HG03039 (cell line): ENCODE measurements at regions not wholly inside any gene's neighbourhood (a gene's known extent, or its start where the extent isn't known, plus 50 kb on each side); places are given as distances from the start of the nearest gene placed in this dataset.
"Not testable (repeated sequence)": the region's sequence is repeated elsewhere in the genome, so short reads cannot be mapped to it uniquely, and the experiment has no call there.

Experiments used
- ATAC-seq: cut with Tn5 transposase; IDR thresholded peaks from one replicate; pipeline ENCODE4 v1.9.1; 2021; ENCODE audit warnings: mild to moderate bottlenecking, moderate library complexity; ENCODE audit not compliant: unreplicated experiment

GRCh38 chr4:42282081-42282901 is 115.0 kb upstream of the SHISA3 start:
- ATAC-seq: peak; percentile 73

GRCh38 chr4:42284030-42284429 is 113.3 kb upstream of the SHISA3 start:
- no peak for ATAC-seq

DNA sequence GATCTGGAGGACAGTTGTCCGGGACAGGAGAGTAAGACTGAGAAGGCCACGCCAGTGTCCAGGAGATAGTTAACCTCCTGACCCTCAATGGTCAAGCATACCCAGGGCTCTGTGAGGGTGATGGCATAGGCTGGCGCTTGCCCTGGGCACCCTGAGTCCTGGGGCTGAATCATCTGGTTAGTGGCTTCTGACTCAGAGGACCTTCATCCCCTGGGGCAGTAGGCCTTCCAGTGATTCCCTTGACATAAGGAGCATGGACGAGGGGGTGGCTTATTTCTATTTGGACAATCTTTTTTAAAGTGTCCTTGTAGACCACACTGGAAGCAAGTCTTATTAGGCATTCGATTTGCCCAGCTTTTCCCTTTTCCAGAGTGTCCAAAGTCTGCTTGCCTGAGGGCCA is 108.4 kb upstream of the SHISA3 start:
- ATAC-seq: not testable (repeated sequence)

- not testable (repeated sequence) for ATAC-seq
Observed at GRCh38 chr4:42292192-42292591, 105.1 kb upstream of the SHISA3 start.

DNA sequence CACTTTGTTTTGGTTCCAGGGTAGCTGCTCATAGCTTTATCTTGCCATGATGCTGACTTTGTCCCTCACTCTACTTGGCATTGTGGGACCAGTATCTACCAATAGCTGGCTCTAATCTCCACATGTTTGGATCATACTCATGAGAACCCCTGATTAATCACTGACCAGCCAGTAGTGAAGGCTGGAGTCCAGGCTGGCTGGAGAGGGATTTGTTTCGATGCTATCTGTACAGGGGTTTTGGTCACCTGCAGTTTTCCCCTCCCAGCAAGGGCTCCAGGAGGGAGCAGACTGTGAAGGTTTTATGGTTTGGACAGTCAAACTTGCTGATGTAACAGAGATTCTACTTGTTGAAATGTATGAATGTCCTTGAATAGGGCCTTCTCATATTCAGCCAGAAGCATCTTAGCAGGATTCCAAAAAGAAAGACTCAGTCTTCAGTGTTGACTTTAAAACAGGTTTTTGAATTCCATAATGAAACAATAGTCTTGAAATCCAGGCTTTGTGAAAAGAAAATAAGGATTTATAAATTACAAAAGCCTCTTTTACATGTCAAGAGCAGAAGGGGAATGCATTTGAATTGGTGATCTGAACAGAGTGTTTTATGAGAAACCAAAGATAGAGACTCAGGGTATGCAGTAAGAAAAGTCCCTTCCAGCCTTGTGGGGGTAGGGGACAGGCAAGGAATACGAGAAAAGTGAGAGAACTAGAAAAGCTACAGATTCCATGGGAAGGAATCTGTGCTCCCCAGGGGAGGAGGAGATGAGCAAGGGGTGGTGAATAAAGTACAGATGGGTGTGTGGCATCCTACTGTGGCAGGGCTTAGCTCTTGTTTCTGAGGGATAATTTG is 103.1 kb upstream of the SHISA3 start:
- no peak for ATAC-seq

DNA sequence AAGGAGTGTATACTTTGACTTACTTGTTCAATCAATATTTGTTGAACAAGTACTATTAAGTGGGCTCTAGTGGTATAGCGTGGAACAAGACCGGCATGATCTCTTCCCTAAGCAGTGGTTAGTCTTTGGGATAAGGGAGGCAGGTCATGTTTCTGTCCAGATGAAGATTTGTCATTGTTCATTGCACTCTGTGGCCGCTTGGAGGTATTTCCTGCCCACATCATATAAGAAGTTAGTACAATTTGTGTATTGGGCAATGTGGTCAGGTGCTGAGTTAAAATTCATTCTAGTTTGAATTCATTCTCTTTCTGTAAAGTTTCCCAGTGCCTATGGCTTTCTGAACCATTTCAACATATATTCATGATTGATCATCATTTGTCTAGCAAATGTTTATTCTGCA is 101.1 kb upstream of the SHISA3 start:
- ATAC-seq: no peak

DNA sequence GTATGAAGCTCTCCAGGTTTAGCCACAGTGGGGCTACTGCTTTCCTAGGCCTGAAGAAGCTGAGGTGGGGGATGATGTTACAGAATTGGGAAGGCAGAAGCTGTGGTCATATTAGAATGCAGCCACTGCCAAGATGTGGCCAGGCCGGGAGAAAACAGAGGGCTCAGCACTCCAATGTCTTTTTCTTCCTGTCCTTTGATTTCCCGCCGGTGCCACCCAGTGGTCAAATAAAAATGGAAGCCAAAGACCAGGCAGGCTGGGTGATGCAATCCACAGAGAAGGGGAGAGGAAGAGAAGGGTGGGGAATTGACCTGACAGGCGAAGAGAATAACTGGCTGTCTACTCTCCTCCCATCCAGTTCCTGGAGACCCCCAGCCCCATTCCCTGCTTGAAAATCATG is 94.9 kb upstream of the SHISA3 start:
- no peak for ATAC-seq

DNA sequence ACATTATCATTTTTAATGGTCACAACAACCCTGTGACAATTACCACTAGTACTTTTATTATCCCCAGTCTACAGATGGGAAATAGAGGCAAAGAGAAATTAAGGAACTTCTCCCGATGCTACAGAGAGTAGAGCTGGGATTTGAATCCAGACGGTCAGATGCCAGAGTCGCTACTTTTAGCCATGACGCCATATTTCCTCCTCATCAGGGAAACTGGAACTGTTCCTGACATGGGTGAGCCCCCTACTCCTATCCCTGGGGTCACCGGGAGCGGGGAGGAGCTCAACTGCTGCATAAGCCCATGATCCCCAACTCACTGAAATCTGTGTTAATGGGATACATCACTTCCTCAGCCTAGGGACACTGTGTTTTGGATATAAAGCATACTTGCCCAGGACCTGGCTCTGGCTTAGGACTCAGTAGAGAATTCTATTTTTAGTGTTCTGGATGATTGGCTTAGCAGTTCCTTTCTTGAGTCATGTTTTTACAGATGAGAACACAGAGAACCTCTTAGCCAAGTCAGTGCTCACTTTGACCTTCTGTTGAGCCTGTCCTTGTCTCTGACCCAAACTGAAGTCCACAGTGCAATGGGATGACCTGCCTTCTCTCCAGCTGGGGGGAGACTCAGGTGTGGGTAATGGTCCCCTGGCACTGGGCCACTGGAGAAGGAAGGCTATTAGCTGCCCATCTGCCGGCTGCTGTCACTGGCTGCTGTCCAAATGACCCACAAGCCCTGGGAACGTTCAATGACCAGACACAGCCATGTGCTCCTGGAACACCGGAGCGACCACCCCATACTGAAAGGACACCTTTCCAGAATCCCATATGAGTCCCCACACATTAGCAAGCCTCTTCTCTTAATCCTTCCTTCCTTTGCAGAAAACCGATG is 90.8 kb upstream of the SHISA3 start:
- ATAC-seq: no peak

DNA sequence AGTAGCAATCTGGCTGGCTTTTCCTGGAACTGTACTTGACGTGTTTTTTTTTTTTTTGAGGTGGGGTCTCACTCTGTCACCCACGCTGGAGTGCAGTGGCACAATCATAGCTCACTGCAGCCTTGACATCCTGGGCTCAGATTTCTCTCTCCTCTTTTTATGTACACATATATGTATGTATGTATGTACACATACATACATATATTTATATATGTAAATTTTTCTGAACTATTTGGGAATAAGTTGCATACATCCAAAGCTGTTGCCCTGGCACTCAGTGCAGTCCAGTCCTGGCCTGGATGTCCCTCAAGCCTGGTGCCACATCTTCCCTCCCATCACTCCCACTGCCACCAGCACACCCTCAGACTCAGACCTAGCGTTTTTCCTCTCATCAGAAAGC is 89.0 kb upstream of the SHISA3 start:
- ATAC-seq: no peak

DNA sequence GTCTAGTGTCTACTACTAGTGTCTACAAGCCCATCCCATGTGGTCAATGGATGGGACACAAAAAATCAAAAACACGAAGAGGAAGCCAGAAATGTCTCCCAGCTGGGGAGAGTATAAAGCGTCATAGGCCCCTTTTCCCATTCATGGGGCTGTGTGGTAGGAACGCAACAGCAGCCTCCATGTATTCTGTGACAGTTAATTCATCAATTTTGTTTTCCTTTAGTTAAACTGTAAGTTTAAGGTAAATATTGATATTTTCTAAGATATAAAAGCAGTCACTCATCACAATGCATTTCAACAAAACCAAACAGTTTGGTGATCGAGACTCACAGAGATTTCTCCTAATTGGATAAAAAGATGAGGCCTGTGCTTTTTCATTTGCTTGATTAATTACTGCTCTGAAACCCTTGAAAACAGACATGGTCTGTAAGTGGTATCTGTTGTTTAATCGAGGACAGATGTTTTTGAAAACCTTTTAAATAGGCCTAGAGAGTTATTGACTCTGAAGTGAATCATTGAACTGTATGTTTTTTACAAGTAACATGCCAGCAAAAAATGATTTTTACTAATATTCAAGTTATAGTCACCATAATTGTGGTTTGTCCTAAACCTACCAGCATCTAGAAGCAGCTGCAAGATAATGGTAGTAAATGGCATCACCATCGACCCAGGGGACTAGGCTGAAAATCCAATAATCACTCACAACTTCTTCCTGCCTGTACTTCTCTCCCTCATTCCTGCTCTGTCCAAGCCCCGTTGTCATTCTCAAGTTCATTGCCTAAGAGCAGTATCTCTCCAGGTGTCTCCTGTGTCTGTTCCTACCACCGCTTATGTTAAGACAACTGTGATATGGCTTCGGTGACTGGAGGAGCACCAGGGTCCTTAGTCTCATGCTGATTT is 87.7 kb upstream of the SHISA3 start:
- ATAC-seq: no peak

GRCh38 chr4:42310358-42310757 is 86.9 kb upstream of the SHISA3 start:
- no peak for ATAC-seq

DNA sequence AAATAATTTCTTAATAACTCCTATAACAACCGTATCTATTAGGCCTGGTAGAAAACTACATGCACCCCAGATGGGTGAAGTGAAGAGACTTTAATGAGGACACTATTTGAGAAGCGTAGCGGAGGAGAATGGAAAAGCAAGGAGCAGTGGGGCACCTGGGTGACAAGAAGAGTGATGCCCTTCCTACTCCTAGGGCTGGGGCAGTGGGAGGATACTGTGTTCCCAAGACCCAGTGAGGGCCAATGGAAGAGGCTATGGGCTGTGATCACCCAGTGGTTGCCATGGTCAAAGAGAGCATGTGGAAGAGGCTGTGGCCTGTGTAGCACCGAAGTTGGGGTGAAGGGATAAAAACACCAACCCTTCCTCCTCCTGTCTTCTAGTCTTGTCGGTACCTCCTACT is 86.5 kb upstream of the SHISA3 start:
- ATAC-seq: no peak

DNA sequence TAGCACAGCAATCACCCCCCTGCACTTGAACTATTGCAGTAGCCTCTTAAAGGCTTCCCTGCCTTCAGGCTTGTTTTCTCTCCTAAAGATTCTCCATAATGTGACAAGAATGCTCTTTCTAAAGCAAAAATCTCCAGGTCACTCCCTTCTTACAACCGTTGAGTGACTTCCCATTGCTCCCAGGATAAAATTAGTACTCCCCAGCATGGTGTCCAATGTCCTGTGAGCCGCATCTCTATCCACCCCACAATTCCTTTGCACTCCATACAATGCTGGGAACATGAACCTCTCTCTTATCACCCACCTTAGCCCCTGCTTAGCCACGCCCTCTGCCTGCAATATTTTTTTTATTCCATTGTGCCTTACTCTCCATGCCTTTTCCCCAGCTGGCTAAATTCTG is 85.7 kb upstream of the SHISA3 start:
- ATAC-seq: no peak

DNA sequence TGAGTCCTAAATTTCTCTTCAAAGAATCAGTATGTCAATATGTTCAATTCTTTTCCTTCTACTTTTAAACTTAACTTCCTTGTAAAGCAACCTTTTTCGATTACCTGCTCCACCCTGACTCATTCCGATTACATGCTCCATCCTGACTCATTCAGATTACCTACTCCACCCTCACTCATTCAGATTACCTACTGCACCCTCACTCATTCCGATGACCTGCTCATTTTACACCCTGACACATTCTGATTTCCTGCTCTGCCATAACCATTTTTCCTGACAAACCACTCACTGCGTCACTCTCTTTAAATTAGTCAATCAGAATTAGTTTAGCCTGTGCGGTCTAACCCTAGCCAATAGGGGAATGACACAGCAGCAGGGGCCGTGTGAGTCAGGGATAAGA is 83.9 kb upstream of the SHISA3 start:
- ATAC-seq: not testable (repeated sequence)

DNA sequence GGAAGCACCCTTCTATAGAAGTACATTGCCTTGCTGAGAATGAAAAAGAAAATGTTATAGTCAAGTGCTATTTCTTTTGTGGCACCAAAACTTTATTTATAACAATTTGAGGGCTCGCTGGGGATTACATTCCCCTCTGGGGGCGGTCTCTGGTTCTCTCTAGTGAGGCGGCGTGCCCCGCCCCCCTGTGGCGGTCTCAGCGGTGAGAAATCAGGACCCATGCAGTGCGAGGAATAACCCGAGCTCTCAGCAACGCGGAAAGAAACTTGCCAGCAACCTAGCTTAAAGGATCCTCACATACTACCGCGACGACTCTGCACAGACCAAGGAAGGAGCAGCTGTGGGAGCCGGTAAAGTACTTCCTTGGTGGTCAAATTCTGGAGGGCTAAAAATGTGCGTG is 83.4 kb upstream of the SHISA3 start:
- no peak for ATAC-seq

- no peak for ATAC-seq
Observed at GRCh38 chr4:42315231-42315630, 82.1 kb upstream of the SHISA3 start.

DNA sequence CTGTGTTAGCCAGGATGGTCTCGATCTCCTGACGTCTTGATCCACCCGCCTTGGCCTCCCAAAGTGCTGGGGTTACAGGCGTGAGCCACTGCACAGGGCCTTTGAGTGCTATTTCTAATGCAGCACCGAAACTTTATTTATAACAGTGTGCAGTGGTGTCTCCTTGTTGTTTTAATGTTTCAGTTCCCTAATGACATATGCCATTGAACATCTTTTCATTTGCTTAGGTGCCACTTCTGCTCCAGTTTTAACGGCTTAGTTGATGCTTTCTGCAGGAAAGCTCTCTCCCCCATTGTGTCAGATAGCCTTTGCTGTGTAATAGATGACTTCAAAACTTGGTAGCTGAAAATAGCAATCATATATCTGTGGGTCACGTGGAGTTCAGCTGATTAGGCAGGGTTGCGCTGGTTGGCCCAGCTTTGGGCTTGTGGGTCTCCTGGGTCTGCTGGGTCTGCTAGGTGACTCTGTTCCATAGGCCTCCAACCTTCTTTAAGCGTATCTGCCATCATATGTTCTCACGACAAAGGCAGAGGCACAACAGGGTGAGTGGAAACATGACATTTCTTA is 76.4 kb upstream of the SHISA3 start:
- no peak for ATAC-seq

- no peak for ATAC-seq
Observed at GRCh38 chr4:42326040-42326439, 71.2 kb upstream of the SHISA3 start.

- no peak for ATAC-seq
Observed at GRCh38 chr4:42326524-42326923, 70.8 kb upstream of the SHISA3 start.

DNA sequence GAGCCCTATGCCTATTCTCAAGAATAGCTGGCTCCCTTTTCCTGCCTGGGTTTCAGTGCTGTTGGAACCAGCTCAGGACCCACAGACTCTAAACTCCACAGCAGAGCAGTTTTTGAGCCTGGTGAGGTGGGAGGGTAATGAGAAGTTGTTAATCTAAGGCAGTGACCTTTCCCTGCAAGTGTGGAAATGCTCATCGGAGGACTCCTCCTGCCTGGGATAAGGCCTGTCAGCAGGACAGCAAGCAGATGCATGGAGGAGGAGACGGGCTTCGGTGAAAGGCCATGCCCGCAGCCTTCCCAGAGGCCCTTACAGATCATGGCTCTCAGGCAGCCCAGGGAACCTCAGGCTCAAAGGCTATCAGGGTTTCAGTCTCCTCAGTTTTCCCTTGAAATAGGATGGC is 70.0 kb upstream of the SHISA3 start:
- ATAC-seq: no peak
